Stimulated activated CD8-positive, alpha-beta memory T cell treated with anti-CD3 and anti-CD28 coated beads, Interleukin-15, amount 100 ng/mL, for 4 hours (primary cell): ENCODE measurements at regions not wholly inside any gene's neighbourhood (a gene's known extent, or its start where the extent isn't known, plus 50 kb on each side); places are given as distances from the start of the nearest gene placed in this dataset.

Experiments
- DNase-seq, 2 donors: peaks; one replicate each; pipeline ENCODE4 v3.0.0-alpha.2; 2020; ENCODE audit warnings: low read depth in 2 of 2

DNA sequence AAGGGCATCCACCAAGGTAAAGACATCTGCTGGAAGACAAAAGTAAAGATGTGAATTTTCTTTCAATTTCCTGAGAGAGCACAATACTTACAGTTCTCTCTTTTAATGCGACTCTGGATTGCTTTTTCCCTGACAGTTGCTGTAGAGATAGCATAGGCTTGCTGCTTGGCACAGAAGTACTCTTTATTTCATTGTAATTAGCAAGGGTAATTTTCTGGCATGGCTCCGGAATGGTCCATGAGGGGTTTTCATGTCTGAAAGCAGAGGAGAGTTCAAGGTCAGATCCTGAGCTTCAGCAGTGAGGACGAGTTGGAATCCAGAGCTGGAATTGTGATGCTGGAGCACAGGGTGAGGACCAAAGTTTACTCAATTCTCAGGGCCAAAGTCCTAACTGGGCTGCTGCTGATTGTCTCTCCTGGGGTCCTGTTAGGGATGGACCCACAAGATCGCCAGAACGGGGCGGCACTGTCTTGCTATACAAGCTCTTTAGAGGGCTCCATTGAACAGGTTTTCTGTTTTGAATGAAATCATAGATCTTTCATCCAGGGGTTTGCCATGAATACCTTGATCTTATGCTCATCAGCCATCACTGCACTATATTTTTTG, 190.0 kb upstream of the MKI67 start:
- no peak for DNase-seq

DNA sequence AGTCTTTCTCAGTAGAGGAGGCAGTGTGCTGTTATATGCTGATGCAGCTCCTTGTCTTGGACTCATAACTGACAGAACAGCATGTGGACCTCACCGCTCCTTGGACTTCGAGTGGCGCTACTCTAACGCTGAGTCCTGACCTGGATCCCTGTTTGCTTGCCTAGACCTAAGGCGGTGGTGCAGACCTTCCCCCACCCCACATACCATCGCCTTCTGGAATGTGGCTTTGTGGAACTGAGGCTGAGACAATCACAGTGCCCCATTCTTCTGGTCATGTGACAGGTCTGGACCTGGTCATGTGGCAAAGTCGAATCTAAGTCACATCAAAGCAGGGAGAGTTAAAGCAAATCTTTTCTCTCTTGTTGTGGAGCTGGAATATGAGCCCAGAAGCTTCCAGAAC, 190.7 kb upstream of the MKI67 start:
- DNase-seq, result no peak

DNA sequence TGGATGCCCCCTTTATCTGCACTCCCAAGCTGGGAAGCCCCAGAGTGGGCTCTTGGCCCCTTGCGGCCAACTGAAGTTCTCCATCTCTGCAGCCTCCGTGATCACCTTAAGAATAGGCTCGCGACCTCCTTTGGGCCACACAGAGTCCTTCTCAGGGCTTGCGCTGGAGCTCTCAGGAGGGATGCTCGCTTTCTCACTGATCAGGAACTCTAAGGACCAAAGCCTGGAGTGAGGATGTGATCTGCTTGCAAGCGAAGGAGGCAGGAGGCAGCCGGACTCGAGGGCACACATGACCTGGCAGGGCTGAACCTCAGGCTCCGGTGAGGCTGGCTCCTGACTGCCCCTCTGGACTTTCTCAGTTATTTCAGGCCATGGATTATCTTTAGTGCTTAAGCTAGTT, 192.1 kb upstream of the MKI67 start:
- no peak for DNase-seq

DNA sequence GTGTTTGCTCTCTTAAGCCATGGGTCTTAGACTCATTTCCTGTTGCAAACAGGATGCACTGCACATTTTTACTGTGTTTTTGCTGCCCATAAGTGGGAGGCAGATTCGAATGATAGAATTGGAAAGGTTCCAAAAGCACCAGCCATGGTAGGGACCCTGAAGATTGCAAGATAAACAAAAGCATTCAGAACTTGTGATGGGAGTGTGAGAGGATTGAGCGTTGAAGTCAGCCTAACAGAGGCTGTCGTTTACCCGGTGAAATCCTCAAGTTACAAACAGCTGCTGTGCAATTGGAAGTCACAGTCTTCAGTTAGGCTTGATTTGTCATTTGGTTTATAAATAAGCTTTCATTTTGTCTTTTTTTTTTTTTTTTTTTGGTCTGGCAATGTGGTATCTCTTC, 192.7 kb upstream of the MKI67 start:
- DNase-seq, result no peak

DNA sequence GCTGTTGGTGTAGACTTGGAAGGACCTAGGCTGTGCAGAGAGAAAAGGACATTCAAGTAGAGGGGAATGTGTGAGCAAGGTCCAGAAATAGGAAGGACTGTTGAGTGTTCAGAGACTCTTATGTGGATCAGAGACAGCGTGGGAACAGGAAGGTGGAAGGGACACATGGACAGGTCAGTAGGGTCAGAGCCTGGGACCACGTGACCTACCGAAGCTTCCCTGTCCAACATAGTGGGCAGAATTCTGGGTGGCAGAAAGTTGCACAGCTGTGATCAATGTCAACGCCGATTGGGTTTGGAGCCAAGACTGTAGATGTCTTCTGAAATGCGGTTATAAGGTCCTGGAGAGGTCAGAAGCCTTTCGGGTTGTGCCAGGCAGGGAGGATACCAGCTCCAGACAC, 195.9 kb upstream of the MKI67 start:
- DNase-seq, result no peak

DNA sequence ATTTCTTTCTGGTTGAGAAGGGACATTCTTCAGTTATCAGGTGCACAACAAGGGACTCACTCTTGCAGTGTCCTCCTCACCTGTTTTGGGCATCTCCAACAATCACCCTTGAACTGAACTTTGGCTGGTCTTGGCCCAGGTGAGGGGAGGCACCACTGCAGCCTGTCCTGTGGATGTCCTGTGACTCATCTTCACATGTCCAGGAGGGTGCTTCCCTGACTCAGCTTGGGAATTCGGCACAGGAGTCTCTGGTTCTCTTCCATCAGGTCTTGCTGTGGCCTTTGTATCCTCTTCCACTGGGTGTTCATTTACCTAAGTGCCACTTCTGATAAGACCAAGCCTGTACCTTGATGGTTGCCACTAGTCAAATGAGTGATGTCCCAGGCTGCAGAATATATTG, 196.7 kb upstream of the MKI67 start:
- no peak for DNase-seq

DNA sequence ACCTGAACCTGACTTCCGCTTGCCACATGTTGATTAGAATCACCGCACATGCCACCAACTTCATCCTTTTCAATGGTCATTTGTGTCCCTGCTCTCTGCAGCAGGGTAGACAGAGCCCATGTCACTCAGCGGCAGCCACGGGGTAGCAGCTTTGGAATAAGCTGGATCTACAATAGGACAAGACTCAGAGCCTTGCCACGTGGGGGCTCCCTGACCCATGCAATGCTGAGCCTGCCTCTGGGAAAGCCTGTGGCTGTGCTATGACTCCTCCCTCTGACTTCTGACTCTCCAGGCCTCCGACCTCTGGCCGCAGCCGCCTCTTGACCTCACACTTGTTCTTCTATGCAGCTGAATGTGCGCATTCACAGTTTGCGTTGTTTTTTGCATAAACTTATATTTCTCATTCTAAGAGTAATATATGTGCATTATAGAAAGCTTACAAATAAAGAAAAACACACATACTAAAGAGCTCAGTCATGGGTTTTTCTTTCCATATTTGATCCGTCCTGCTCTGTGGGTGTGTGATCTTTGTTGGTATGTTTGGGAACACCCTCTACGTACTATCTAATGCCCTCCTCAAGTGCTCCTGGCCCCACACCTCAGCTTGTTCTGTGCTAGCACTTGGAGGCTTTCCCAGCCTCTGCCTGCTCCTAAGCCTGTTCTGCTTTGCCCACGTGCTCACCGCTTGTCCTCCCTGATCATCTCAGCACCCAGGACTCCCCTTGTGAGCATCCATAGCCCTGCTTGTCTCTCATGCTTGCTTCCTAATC, 198.0 kb upstream of the MKI67 start:
- DNase-seq, result no peak

DNA sequence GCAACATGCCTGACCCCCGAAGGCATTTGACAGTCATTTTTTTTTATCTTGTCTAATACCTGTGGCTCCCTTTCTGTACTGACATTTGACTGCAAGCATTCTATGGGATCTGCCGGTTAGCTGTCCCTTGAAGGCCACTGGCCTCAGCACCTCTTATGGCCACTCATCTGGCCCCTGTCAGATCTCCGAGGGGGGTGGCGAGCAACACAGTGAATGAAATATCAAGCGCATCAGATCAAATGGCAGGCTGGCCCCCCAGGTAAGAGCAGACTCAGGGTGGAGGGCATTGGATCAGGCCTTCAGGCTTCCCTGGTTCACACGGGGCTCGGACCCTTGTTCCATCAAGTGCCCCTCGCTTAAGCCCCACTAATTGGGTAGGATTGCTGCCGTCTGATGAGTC, 199.6 kb upstream of the MKI67 start:
- DNase-seq, result no peak

DNA sequence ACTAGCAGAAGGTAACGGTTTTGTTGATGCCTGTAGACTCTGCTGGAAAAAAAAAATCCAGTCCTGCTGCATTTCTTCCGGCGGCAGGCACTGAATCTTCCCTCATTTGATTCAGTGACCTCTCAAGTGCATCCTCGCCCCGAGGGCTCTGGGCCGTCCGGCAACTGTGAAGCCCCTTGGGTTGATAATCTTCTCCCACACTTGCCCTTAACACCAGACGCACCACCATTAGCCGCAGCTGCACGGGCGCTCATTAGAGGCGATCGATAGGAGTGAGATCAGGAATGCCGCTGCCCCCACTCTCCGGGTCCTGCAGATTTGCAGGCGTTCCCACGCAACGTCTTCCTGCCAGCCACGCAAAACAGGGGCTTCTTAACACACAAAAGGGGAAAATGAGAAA, 200.0 kb upstream of the MKI67 start:
- DNase-seq, result no peak

DNA sequence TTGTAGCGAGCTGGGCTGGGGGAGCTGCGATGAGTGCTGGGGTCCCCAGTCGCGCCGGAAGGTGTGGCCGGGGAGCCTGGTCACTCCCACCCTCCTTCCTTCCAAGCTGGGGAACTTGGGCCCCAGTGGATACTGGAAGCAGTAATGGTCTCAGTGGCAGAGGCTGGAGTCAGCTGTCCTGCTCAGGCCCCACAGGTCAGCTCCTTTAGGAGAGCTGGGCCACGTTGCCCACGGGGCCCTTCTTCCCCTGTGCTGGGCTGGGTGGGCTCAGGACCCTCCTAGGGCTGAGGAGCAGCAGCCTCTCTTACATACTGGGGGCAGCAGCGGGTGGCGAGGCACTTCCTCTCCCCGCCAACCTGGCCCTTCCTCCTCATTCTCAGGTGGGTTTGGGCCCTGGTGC, 200.6 kb upstream of the MKI67 start:
- DNase-seq, result no peak

DNA sequence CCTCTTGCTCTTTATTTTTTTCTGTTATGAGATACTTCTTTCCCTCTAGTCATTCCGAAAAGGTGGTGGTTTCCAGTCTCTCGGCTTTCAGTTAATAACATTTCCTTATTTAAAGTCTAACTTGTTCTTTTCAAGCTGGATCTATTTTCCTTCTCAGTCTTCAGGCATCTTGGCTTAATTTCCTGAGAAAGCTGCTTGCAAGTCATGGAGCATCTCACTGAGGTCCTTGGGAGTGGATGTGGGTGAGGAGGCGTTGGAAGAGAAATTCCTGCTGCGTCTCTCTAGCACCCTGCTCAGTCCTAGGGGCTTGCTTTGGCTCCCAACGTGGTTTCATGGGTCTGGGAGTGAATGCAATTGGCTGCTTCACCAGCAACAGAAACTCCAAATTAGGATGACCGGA, 210.2 kb upstream of the MKI67 start:
- DNase-seq, result no peak

DNA sequence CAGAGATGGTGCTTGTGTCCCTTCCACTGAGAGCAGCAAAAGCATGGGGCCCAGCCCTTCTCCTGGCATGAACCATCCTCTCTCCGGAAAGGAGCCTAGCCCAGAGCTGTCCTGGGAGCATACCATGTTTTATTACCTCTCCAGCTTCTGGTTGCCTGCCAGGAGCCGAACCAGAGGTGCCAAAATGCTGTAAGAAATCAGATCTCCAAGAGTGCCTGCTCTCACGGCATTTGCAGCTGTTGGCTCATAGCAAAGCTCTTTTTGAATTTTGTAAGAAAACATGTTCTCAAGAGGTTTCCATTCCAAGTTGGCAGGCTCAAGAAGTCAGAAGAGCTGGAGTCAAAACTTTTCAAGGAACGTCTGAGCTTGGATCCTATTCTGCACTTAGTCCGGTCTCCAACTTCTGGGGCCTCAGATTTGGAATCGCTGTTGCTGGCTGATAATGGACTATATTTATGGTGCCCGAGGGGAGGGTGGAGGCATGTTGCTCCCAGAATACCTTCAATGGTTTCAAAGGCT, 211.7 kb upstream of the MKI67 start:
- DNase-seq, result no peak

DNA sequence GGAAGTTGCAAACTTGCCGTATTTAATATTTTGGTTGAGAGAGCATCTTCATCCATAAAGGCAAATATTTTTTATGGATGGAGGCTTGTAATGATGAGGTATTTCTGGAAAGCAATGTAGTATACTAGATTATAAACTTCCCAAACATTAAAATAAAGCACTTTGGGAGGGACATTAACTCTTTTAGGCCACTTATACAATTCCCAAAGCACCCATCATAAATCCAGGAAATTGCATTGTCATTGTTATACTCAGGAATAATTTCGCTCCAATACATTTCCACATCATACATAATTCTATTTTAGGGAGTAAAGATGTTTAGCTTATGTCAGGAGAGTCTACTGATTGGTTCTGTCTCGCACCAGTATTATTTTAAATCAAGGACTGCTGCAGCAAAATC, 212.7 kb upstream of the MKI67 start:
- DNase-seq, result no peak

DNA sequence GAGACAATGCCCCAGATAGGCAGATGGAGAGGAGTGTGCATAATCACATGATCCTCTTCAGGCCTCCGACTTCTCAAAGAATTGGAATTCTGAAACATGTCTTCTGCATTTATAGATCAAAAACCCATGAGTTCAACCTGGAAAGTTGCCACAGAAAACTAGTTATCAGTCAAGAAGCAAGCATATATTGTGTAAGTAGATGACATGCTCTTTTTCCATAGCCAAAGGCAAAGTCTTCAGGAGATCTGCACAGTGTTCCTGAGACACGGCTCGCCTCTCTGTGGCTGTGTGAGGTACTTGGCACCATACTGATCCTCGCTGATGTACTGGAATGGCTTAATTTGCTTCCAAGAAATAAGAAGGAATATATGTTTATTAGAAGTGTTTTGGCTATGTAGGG, 213.5 kb upstream of the MKI67 start:
- no peak for DNase-seq

DNA sequence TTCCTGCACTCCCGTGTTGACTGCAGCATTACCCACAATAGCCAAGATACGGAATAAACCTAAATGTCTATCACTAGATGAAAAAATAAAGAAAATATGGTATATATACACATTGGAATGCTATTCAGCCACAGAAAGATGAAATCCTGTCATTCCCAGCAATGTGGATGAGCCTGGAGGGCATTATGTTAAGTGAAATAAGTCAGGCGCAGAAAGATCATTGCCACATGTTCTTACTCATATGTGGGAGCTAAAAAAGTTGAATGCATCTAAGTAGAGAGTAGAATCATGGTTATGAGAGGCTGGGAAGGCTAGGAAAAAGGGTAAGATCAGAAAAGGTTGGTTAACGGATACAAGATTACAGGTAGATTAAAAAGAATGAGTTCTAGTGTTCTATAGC, 219.1 kb upstream of the MKI67 start:
- no peak for DNase-seq

DNA sequence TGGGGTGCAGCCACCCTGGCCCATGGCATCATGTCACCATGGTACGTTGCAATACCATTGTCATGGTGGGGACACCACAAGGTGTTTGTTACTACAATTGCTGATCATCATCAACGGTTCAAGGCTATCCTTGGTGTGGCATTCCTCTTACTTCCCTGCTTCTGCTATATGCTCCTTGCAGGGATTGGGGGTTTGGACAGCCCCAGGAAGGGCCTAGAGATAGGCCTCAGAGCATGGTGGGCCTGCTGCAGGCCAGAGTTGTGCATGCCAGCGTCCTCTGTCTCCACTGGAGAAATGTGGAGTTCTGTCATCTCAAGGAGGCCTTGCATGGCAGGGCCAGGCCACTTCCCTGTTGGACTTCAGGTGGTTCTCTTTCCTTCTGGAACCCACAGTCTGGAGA, 234.6 kb upstream of the MKI67 start:
- DNase-seq, result no peak

DNA sequence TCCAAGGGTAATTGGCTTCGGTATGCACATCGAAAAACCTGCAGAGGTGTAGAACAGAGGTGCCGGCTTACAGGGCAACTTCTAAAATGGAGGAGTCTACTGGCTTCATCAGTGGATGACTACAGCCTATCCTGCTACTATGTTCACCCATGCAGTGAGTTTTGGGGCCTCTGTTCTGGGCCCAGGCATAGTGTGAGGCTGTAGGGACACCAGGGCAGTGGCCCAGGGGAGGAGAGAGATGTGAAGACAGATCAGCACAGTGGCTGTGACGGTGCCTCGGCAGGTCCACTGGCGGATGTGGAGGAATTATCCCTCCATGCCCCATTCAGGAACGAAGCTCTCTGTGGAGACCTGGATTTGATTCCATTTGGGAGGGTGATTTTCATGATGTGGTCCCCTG, 235.3 kb upstream of the MKI67 start:
- no peak for DNase-seq

DNA sequence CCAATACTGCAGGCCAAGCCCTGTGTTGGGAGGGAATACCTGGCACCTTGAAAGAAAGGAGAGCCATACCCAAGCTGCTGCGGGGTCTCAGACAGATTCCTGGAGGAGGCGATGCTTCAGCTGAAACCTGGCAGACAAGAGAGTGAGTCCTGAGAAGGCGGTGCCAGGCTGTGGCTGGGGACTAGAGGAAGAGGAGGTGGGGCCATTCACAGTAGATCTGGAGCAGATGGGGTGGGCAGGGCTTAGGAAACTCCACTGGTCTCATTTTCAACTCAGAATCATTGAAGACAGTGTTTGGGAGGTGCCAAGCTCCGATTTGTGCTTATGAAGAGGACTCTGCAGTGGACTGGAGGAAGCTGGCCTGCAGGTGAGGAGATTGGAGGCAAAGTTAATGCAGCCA, 236.3 kb upstream of the MKI67 start:
- no peak for DNase-seq

DNA sequence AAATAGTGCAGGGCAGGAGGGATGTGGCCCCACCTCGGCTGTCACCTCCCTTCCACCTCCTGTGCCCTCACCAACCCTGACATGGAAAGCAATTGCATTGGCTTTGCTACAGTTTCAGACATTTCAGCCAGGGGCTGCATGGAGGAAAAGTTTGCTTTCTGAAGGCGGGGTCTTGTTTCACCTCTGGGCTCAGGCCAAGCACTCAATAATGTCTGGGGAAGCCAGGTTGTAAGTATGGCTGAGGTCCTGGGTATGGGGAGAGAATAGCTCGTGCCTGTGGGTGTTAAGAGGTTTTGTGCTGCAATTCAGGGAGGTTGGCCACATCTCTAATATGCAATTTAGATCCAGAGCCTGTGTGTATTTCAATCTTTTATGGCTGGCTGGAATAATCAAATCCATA, 238.4 kb upstream of the MKI67 start:
- DNase-seq, result no peak

DNA sequence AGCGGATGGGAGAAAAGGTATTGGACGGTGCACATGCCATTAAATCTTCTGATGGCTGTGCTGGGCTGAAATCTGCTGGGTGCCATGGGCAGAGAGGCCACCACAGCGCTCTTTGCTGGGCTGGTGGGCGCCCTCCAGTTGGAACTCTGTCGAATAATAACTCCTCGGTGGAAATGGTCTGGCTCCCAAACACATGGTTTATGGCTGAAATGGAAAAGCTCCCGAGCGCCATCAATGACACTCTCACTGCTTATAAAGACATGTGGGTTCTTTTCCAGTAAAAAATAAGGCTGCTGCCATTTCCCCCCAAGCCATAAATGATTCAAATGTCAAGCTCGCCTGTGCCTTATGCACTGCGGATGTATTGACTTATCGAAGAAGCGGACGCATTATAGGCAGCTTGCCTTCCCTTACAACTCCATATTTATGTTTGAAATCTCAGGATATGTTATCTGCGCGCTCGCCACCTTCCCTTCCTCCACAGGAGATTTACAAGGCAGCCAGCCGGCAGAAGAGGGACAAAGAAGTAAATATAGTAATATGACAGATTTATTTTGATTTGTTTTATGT, 239.0 kb upstream of the MKI67 start:
- no peak for DNase-seq

DNA sequence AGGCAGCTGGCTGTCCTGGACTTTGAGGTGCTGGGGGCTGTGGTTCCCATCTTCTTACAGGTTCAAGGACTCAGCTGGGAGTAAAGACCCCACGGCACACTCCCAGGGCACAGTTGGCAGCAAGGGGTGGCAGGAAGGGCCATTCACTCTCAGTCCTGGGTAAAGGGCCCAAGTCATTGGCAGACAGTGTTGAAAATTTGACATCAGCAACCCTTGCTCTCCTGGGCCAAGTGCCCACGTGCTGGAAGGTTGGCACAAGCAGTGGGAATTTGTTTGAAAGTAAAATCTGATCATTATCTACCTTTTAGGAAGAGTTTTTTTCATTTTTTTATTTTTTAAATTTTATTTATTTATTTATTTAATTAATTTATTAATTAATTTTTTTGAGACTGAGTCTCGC, 241.6 kb upstream of the MKI67 start:
- no peak for DNase-seq

DNA sequence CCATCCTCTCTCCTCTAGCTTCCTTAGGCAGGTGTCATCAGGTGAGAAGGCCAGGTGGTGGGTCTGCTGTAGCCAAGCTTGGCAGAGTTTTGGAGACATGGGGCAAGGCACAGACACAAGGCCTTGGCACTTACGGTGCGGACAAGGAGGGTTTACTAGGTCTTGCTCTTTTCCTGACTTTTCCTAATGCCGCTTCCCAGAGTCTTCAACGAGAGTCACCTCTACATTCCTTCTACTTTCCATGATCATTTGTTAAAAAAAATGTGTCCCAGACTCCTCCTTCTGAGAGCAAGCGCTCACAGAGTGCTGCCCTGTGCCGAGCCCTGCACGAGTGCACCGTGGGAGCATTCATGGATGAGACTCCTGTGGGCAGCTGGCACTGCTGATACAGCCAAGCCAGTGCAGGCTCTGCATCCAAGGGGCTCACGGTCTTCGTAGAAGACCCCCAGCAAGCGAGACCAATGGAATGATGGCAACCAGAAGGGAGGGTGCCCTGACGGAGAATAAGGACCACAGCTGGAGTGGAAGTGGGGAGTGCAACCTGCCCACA, 243.0 kb upstream of the MKI67 start:
- DNase-seq, result no peak
